ENCODE measurements at regions not wholly inside any gene's neighbourhood (a gene's known extent, or its start where the extent isn't known, plus 50 kb on each side); places are given as distances from the start of the nearest gene placed in this dataset.

DNA sequence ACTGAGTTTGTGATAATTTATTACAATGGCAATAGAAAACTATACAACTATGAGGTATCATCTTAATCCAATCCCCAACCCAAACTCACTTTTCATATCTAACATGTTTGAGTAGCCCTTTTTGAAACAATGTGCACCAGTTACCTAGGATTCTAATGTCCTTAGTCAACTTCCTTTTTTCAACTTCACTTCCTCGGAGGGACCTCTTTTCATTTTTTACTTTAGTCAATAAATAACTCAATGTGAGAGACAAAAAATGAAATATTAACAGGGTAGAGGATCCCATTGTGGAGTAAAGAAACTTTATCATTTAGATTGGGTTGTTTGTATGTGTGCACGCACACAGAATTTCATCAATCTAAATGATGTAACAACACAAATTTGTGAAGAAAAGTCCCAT lies 193.6 kb upstream of the LRRC3B start:
- TF ChIP-seq, protein P1, sequence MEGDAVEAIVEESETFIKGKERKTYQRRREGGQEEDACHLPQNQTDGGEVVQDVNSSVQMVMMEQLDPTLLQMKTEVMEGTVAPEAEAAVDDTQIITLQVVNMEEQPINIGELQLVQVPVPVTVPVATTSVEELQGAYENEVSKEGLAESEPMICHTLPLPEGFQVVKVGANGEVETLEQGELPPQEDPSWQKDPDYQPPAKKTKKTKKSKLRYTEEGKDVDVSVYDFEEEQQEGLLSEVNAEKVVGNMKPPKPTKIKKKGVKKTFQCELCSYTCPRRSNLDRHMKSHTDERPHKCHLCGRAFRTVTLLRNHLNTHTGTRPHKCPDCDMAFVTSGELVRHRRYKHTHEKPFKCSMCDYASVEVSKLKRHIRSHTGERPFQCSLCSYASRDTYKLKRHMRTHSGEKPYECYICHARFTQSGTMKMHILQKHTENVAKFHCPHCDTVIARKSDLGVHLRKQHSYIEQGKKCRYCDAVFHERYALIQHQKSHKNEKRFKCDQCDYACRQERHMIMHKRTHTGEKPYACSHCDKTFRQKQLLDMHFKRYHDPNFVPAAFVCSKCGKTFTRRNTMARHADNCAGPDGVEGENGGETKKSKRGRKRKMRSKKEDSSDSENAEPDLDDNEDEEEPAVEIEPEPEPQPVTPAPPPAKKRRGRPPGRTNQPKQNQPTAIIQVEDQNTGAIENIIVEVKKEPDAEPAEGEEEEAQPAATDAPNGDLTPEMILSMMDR (IDR thresholded peaks at IDR 0.05; ENCODE audit: control extremely low read depth, extremely low read depth): no peak
- Histone ChIP-seq H3K4me1 (ENCODE audit: control insufficient read depth in 5 of 5, insufficient read depth in 5 of 5, low read length in 5 of 5) (peaks cover 0 to 2% (median 0%) of the 10 kb centered on the region in 5 donors), H3K9ac (ENCODE audit: insufficient read depth in 1 of 2, low read length in 2 of 2) (no peak overlapping the region), H3K27me3 (ENCODE audit: control insufficient read depth in 3 of 3, insufficient read depth in 3 of 3, low read length in 2 of 3) (no peaks in the 10 kb centered on the region), H3K36me3 (ENCODE audit: control insufficient read depth in 4 of 4, insufficient read depth in 4 of 4, low read length in 4 of 4) (no peaks in the 10 kb centered on the region), H3K4me3 (no peak overlapping the region), H3K27ac (ENCODE audit: low read depth in 1 of 2, low read length in 1 of 2) (no peak overlapping the region), H3K9me3 (ENCODE audit: control insufficient read depth in 4 of 4, insufficient read depth in 3 of 4, low read length in 3 of 4) (no peaks in the 10 kb centered on the region)
- WGBS, 2 donors: 55 to 57% methylated on average over 2 of the region's 2 CpGs
- DNase-seq: no peak
- no peak for ATAC-seq (ENCODE audit: insufficient read depth, low FRiP score)

DNA sequence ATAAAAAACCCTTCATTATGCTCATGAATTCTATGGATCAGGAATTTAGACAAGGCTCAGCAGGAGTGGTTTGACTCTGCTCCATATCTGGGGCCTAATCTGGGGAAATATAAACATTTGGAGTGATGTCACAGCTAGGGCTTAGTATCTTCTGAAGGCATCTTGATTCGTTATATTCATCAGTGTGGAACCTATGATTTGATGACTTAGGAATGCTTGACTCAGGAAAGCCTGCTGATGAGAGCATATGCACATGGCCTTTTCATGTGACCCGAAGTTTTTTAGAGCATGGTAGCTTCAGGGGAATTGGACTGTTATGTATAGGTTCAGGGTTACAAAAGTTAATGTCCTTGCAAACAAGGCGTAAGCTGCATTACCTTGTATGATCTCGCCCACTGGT lies 184.9 kb upstream of the LRRC3B start:
- H3K27me3 ChIP-seq (ENCODE audit: control insufficient read depth in 3 of 3, insufficient read depth in 3 of 3, low read length in 2 of 3): no peaks in the 10 kb centered on the region
- H3K9me3 ChIP-seq (ENCODE audit: control insufficient read depth in 4 of 4, insufficient read depth in 3 of 4, low read length in 3 of 4): no peaks in the 10 kb centered on the region
- no peak overlapping the region for H3K27ac ChIP-seq (ENCODE audit: low read depth in 1 of 2, low read length in 1 of 2)
- WGBS, 2 donors: 87 to 88% methylated on average over 4 of the region's 4 CpGs
- no peaks in the 10 kb centered on the region for H3K36me3 ChIP-seq (ENCODE audit: control insufficient read depth in 4 of 4, insufficient read depth in 4 of 4, low read length in 4 of 4)
- DNase-seq (no peak), ATAC-seq (ENCODE audit: insufficient read depth, low FRiP score) (no peak)
- no peak overlapping the region for H3K4me3 ChIP-seq
- no peaks in the 10 kb centered on the region for H3K4me1 ChIP-seq (ENCODE audit: control insufficient read depth in 5 of 5, insufficient read depth in 5 of 5, low read length in 5 of 5)
- TF ChIP-seq, protein P1 (IDR thresholded peaks at IDR 0.05; ENCODE audit: control extremely low read depth, extremely low read depth): no peak
- H3K9ac ChIP-seq (ENCODE audit: insufficient read depth in 1 of 2, low read length in 2 of 2): no peak overlapping the region

DNA sequence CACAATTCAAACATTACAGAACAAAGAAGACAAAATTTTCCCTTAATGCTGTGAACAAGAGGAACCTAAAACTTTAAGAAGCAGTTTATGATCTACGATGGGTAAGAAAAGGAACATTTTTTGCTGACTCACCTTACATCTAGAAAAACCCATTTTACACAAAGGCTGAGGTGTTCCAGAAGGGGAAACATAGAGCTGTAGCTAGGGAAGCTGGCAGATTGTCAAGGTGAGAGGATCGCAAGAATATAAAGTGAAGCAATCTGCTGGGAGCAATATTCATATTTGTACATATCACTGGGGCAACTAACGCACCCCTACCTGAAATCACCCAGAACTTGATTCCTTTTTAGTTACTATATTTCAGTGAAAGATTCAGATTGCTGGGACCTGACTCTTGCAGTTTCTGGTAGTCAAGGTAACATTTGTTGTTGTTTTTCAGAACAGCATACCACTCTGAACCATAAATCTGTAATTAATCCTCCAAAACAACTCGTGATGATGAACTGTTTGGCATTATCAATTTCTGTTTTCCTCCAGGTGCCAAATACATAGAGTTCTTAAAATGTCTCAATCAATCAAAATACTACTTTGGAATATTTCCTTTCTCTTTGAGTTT lies 184.1 kb upstream of the LRRC3B start:
- H3K27ac ChIP-seq (ENCODE audit: low read depth in 1 of 2, low read length in 1 of 2): no peak overlapping the region
- TF ChIP-seq, protein P1 (IDR thresholded peaks at IDR 0.05; ENCODE audit: control extremely low read depth, extremely low read depth): no peak
- no peak for ATAC-seq (ENCODE audit: insufficient read depth, low FRiP score)
- H3K9ac ChIP-seq (ENCODE audit: insufficient read depth in 1 of 2, low read length in 2 of 2): no peak overlapping the region
- H3K36me3 ChIP-seq (ENCODE audit: control insufficient read depth in 4 of 4, insufficient read depth in 4 of 4, low read length in 4 of 4): no peaks in the 10 kb centered on the region
- no peaks in the 10 kb centered on the region for H3K27me3 ChIP-seq (ENCODE audit: control insufficient read depth in 3 of 3, insufficient read depth in 3 of 3, low read length in 2 of 3)
- DNase-seq: no peak
- 39 to 70% methylated on average over 4 of the region's 4 CpGs for WGBS, 2 donors
- no peaks in the 10 kb centered on the region for H3K9me3 ChIP-seq (ENCODE audit: control insufficient read depth in 4 of 4, insufficient read depth in 3 of 4, low read length in 3 of 4)
- H3K4me1 ChIP-seq (ENCODE audit: control insufficient read depth in 5 of 5, insufficient read depth in 5 of 5, low read length in 5 of 5): no peaks in the 10 kb centered on the region
- H3K4me3 ChIP-seq: no peak overlapping the region
